ENCODE measurements at regions not wholly inside any gene's neighbourhood (a gene's known extent, or its start where the extent isn't known, plus 50 kb on each side); places are given as distances from the start of the nearest gene placed in this dataset.
A peak's percentile ranks its signal among the peaks of the same experiment; 100 is the strongest.
"Not testable (repeated sequence)": the region's sequence is repeated elsewhere in the genome, so short reads cannot be mapped to it uniquely, and the experiment has no call there.

GRCh38 chr20:29409833-29410805 lies 1847.3 kb upstream of the DEFB115 start:
- no TSS peak for BruUV-seq (replicated peaks)
- no peak overlapping the region for H3K27ac ChIP-seq (ENCODE audit: low read length)
- H3K36me3 ChIP-seq (ENCODE audit: control insufficient read depth, insufficient read depth, low read length) = no peaks in the 10 kb centered on the region
- ChIA-PET CTCF (no interaction called here), POLR2A (no interaction called here)
- no peak overlapping the region for H3K4me3 ChIP-seq (ENCODE audit: low read depth in 2 of 2, low read length in 2 of 2)
- TF ChIP-seq SIN3A (IDR thresholded peaks at IDR 0.05; ENCODE audit: borderline replicate concordance, insufficient read depth, low read depth, low read length) (no peak), POLR2AphosphoS5 (IDR thresholded peaks at IDR 0.05; ENCODE audit: low read depth, low read length) (no peak), CTCF (IDR thresholded peaks at IDR 0.05) (no peak)
- in situ Hi-C loops (cut with HindIII; ENCODE audit: low pct_unique_long_range_greater_than_20kb, low sequenced_read_pairs) = no loop called here
- DNase-seq (ENCODE audit: low read depth, low spot score) = no peak
- no peaks in the 10 kb centered on the region for H3K9me3 ChIP-seq (ENCODE audit: control insufficient read depth, insufficient read depth, low read depth, low read length)
- H3K4me1 ChIP-seq (ENCODE audit: control insufficient read depth, insufficient read depth, low read length) = no peaks in the 10 kb centered on the region
- 0 out of 2 replicates have a peak, but pooled peaks have one; percentile 19 for ATAC-seq
- no peaks in the 10 kb centered on the region for H3K27me3 ChIP-seq (ENCODE audit: control insufficient read depth, insufficient read depth, low read length)
- intact Hi-C loops (cut with micrococcal nuclease; ENCODE audit: unreplicated experiment) = no loop called here

GRCh38 chr20:29410806-29411457 lies 1846.5 kb upstream of the DEFB115 start:
- in situ Hi-C loops (cut with HindIII; ENCODE audit: low pct_unique_long_range_greater_than_20kb, low sequenced_read_pairs) (no loop called here), intact Hi-C loops (cut with micrococcal nuclease; ENCODE audit: unreplicated experiment) (no loop called here)
- no peak for ATAC-seq
- Histone ChIP-seq H3K9me3 (ENCODE audit: control insufficient read depth, insufficient read depth, low read depth, low read length) (no peaks in the 10 kb centered on the region), H3K4me1 (ENCODE audit: control insufficient read depth, insufficient read depth, low read length) (no peaks in the 10 kb centered on the region), H3K27me3 (ENCODE audit: control insufficient read depth, insufficient read depth, low read length) (no peaks in the 10 kb centered on the region), H3K27ac (ENCODE audit: low read length) (no peak overlapping the region), H3K4me3 (ENCODE audit: low read depth in 2 of 2, low read length in 2 of 2) (no peak overlapping the region; a peak in 1 of 4 replicates), H3K36me3 (ENCODE audit: control insufficient read depth, insufficient read depth, low read length) (no peaks in the 10 kb centered on the region)
- CTCF ChIA-PET = no interaction called here
- no TSS peak for BruUV-seq (replicated peaks)
- DNase-seq (ENCODE audit: low read depth, low spot score) = no peak
- TF ChIP-seq SIN3A (IDR thresholded peaks at IDR 0.05; ENCODE audit: borderline replicate concordance, insufficient read depth, low read depth, low read length) (no peak), CTCF (IDR thresholded peaks at IDR 0.05) (no peak), TCF7L2 (IDR thresholded peaks at IDR 0.05; ENCODE audit: low read depth, low read length) (no peak), POLR2AphosphoS5 (IDR thresholded peaks at IDR 0.05; ENCODE audit: low read depth, low read length) (no peak)
- TF ChIP-seq, protein P1, sequence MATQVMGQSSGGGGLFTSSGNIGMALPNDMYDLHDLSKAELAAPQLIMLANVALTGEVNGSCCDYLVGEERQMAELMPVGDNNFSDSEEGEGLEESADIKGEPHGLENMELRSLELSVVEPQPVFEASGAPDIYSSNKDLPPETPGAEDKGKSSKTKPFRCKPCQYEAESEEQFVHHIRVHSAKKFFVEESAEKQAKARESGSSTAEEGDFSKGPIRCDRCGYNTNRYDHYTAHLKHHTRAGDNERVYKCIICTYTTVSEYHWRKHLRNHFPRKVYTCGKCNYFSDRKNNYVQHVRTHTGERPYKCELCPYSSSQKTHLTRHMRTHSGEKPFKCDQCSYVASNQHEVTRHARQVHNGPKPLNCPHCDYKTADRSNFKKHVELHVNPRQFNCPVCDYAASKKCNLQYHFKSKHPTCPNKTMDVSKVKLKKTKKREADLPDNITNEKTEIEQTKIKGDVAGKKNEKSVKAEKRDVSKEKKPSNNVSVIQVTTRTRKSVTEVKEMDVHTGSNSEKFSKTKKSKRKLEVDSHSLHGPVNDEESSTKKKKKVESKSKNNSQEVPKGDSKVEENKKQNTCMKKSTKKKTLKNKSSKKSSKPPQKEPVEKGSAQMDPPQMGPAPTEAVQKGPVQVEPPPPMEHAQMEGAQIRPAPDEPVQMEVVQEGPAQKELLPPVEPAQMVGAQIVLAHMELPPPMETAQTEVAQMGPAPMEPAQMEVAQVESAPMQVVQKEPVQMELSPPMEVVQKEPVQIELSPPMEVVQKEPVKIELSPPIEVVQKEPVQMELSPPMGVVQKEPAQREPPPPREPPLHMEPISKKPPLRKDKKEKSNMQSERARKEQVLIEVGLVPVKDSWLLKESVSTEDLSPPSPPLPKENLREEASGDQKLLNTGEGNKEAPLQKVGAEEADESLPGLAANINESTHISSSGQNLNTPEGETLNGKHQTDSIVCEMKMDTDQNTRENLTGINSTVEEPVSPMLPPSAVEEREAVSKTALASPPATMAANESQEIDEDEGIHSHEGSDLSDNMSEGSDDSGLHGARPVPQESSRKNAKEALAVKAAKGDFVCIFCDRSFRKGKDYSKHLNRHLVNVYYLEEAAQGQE (IDR thresholded peaks at IDR 0.05; ENCODE audit: insufficient read depth in 1 of 2, low read depth in 2 of 2, low read length in 1 of 2) = no peak
- POLR2A ChIA-PET = no interaction called here

DNA sequence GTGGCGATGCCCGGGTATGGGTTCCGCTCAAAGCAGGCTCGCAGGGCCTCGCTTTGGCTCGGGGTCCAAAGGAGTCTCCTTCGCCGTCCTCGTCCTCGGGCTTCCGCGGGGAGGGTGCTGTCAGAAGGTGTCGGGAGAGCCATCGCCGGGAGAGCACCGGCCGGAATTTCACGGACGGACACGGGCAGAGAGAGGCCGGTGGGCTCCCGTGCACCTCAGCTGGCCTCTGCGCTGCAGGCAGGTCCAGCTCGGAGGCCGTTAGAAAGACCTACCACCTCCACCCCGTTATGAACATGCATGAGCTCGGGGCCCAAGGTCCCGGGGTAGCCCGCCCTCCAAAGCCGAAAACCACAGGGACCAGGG lies 1846.0 kb upstream of the DEFB115 start:
- intact Hi-C loops (cut with micrococcal nuclease; ENCODE audit: unreplicated experiment); H3K36me3 ChIP-seq (ENCODE audit: control insufficient read depth, insufficient read depth, low read length); ATAC-seq; H3K9me3 ChIP-seq (ENCODE audit: control insufficient read depth, insufficient read depth, low read depth, low read length); in situ Hi-C loops (cut with HindIII; ENCODE audit: low pct_unique_long_range_greater_than_20kb, low sequenced_read_pairs); DNase-seq (ENCODE audit: low read depth, low spot score); H3K27me3 ChIP-seq (ENCODE audit: control insufficient read depth, insufficient read depth, low read length); H3K27ac ChIP-seq (ENCODE audit: low read length); H3K4me1 ChIP-seq (ENCODE audit: control insufficient read depth, insufficient read depth, low read length); CTCF ChIA-PET; POLR2A ChIA-PET; H3K4me3 ChIP-seq (ENCODE audit: low read depth in 2 of 2, low read length in 2 of 2); BruUV-seq (replicated peaks): not testable (repeated sequence)
